KMS-11 (cell line): ENCODE measurements at regions not wholly inside any gene's neighbourhood (a gene's known extent, or its start where the extent isn't known, plus 50 kb on each side); places are given as distances from the start of the nearest gene placed in this dataset.

Source experiments
- H2AFZ ChIP-seq: fragments of 200-600 bp; sonication (generic); 2 replicates; pipeline ENCODE4 v1.6.1; 2016; ENCODE audit warnings: antibody characterized with exemption, mixed run types, low read depth
- H3K27ac ChIP-seq: fragments of 200-600 bp; sonication (generic); 2 replicates; pipeline ENCODE4 v1.6.1; 2016; ENCODE audit warnings: mild to moderate bottlenecking, mixed run types
- H3K27me3 ChIP-seq: fragments of 200-600 bp; sonication (generic); 2 replicates; pipeline ENCODE4 v1.6.1; 2017; ENCODE audit warnings: mild to moderate bottlenecking, low read depth, mixed run types, moderate library complexity; ENCODE audit not compliant: insufficient read depth
- H3K36me3 ChIP-seq: fragments of 200-600 bp; sonication (generic); 2 replicates; pipeline ENCODE4 v1.6.1; 2017; ENCODE audit warnings: mild to moderate bottlenecking, mixed run types; ENCODE audit not compliant: insufficient read depth
- H3K4me1 ChIP-seq: fragments of 200-600 bp; sonication (generic); 2 replicates; pipeline ENCODE4 v1.6.1; 2016; ENCODE audit warnings: mild to moderate bottlenecking, low read depth, mixed run types; ENCODE audit not compliant: poor library complexity, severe bottlenecking
- H3K4me2 ChIP-seq: fragments of 200-600 bp; sonication (generic); 2 replicates; pipeline ENCODE4 v1.7.0; 2016; ENCODE audit warnings: mild to moderate bottlenecking, mixed run types
- H3K4me3 ChIP-seq: fragments of 200-600 bp; sonication (generic); IDR thresholded peaks from 2 replicates; pipeline ENCODE4 v1.6.1; 2017; ENCODE audit warnings: low read depth, low read length, mixed read lengths; ENCODE audit not compliant: insufficient read depth
- H3K79me2 ChIP-seq: fragments of 200-600 bp; sonication (generic); 2 replicates; pipeline ENCODE4 v1.6.1; 2016; ENCODE audit warnings: low read depth, mixed run types; ENCODE audit not compliant: insufficient read depth
- H3K9ac ChIP-seq: fragments of 200-600 bp; sonication (generic); 2 replicates; pipeline ENCODE4 v1.6.1; 2016; ENCODE audit warnings: mild to moderate bottlenecking, mixed run types
- H4K20me1 ChIP-seq: fragments of 200-600 bp; sonication (generic); 2 replicates; pipeline ENCODE4 v1.6.1; 2016; ENCODE audit warnings: mild to moderate bottlenecking, mixed run types; ENCODE audit not compliant: insufficient read depth
- CTCF ChIP-seq: fragments of 200-600 bp; sonication (generic); conservative IDR thresholded peaks from 2 replicates; pipeline ENCODE4 v1.6.1; 2017; ENCODE audit warnings: low read depth, mild to moderate bottlenecking, antibody characterized with exemption, low read length, moderate library complexity, mixed read lengths

- Histone ChIP-seq H3K27me3 (no peaks in the 10 kb centered on the region), H3K4me3 (no peak overlapping the region), H3K9ac (no peak overlapping the region; the same call in 1 of the 2 replicates), H3K4me1 (no peaks in the 10 kb centered on the region), H4K20me1 (no peaks in the 10 kb centered on the region), H3K36me3 (no peaks in the 10 kb centered on the region), H2AFZ (peak overlapping the region; percentile 35; the same call in 1 of the 2 replicates), H3K27ac (no peak overlapping the region), H3K4me2 (peak overlapping the region; percentile 34; the same call in 1 of the 2 replicates), H3K79me2 (no peaks in the 10 kb centered on the region)
- TF ChIP-seq CTCF, result no peak
Observed at GRCh38 chr18:71743634-71744033, 800.5 kb downstream of the CBLN2 start.

- Histone ChIP-seq H2AFZ (no peak overlapping the region), H3K79me2 (no peaks in the 10 kb centered on the region), H3K9ac (no peak overlapping the region), H3K4me3 (no peak overlapping the region), H3K36me3 (no peaks in the 10 kb centered on the region), H4K20me1 (no peaks in the 10 kb centered on the region), H3K27ac (no peak overlapping the region), H3K27me3 (no peaks in the 10 kb centered on the region), H3K4me1 (no peaks in the 10 kb centered on the region), H3K4me2 (peak overlapping the region; percentile 6; the same call in 1 of the 2 replicates)
- TF ChIP-seq CTCF, result no peak
Observed at GRCh38 chr18:71729611-71730010, 814.5 kb downstream of the CBLN2 start.

- no peak for TF ChIP-seq CTCF
- no peak overlapping the region for H3K9ac ChIP-seq
- no peak overlapping the region for H3K27ac ChIP-seq
- no peaks in the 10 kb centered on the region for H3K36me3 ChIP-seq
- no peak overlapping the region for H2AFZ ChIP-seq
- no peaks in the 10 kb centered on the region for H3K4me1 ChIP-seq
- no peaks in the 10 kb centered on the region for H3K79me2 ChIP-seq
- H4K20me1 ChIP-seq, result no peaks in the 10 kb centered on the region
- H3K27me3 ChIP-seq, result no peaks in the 10 kb centered on the region
- no peak overlapping the region for H3K4me2 ChIP-seq
- H3K4me3 ChIP-seq, result no peak overlapping the region
Observed at GRCh38 chr18:71727909-71728308, 816.2 kb downstream of the CBLN2 start.

GRCh38 chr18:71725256-71725655, 818.9 kb downstream of the CBLN2 start:
- Histone ChIP-seq H3K4me1 (no peaks in the 10 kb centered on the region), H3K79me2 (no peaks in the 10 kb centered on the region), H3K27me3 (no peaks in the 10 kb centered on the region), H4K20me1 (no peaks in the 10 kb centered on the region), H3K4me3 (no peak overlapping the region), H3K36me3 (no peaks in the 10 kb centered on the region), H3K9ac (no peak overlapping the region), H3K4me2 (no peak overlapping the region), H2AFZ (no peak overlapping the region), H3K27ac (no peak overlapping the region)
- no peak for TF ChIP-seq CTCF
